HEK293 (cell line): ENCODE measurements at regions not wholly inside any gene's neighbourhood (a gene's known extent, or its start where the extent isn't known, plus 50 kb on each side); places are given as distances from the start of the nearest gene placed in this dataset.

Experiments used
- CTCF ChIA-PET: fragments of 350-600 bp; formaldehyde crosslinking; extraction: SDS; loops from one replicate; lab custom pipeline; 2021; ENCODE audit warnings: antibody characterized with exemption; lab: Yijun Ruan, JAX
- POLR2A ChIA-PET: fragments of 300-600 bp; formaldehyde crosslinking; extraction: SDS; loops from one replicate; lab custom pipeline; 2020; ENCODE audit warnings: antibody characterized with exemption, inconsistent platforms; lab: Yijun Ruan, JAX
- H3K27ac ChIP-seq: fragments of 200-500 bp; sonication (Bioruptor generic); 2 replicates; pipeline ENCODE4 v1.5.1; 2014; ENCODE audit warnings: low read depth, low read length, control low read depth, inconsistent platforms; ENCODE audit errors: extremely low read depth
- H3K36me3 ChIP-seq, 2 experiments: fragments of 200-500 bp in 1 of 2; sonication (Bioruptor generic) in 1 of 2; 1 replicate in 1 of 2; 2 replicates in 1 of 2; pipeline ENCODE4 v1.5.1; 2014 to 2017; ENCODE audit warnings: inconsistent platforms in 2 of 2, low read length in 2 of 2; ENCODE audit not compliant: control insufficient read depth in 2 of 2, insufficient read depth in 1 of 2
- H3K4me1 ChIP-seq: fragments of 200-500 bp; sonication (Bioruptor generic); 2 replicates; pipeline ENCODE4 v1.5.1; 2014; ENCODE audit warnings: mild to moderate bottlenecking, low read length, inconsistent platforms; ENCODE audit not compliant: control insufficient read depth, insufficient read depth
- H3K4me3 ChIP-seq: 2 replicates; pipeline ENCODE4 v1.5.1; 2011; ENCODE audit warnings: low read depth, mild to moderate bottlenecking, control low read depth, low read length, moderate library complexity
- H3K9me3 ChIP-seq: fragments of 200-500 bp; sonication (Bioruptor generic); 2 replicates; pipeline ENCODE4 v1.5.1; 2014; ENCODE audit warnings: low read depth, low read length, inconsistent platforms; ENCODE audit not compliant: control insufficient read depth, insufficient read depth
- MEIS1 ChIP-seq: sonication (generic); formaldehyde crosslinking; IDR thresholded peaks from 2 replicates; pipeline ENCODE4 v1.8.1; 2022; ENCODE audit warnings: missing genetic modification reagents, mild to moderate bottlenecking, borderline replicate concordance
- SALL2 ChIP-seq: fragments of 450-650 bp; formaldehyde crosslinking; IDR thresholded peaks from 2 replicates; pipeline ENCODE4 v1.5.0; 2017; ENCODE audit warnings: missing biosample characterization, mild to moderate bottlenecking, missing genetic modification characterization, borderline replicate concordance
- YY2 ChIP-seq: fragments of 450-650 bp; formaldehyde crosslinking; IDR thresholded peaks from 2 replicates; pipeline ENCODE4 v1.5.1; 2016; ENCODE audit warnings: missing biosample characterization, missing genetic modification characterization
- ZBTB48 ChIP-seq: fragments of 450-650 bp; formaldehyde crosslinking; IDR thresholded peaks from 2 replicates; pipeline ENCODE4 v1.5.1; 2016; ENCODE audit warnings: missing biosample characterization, missing genetic modification characterization
- ZBTB6 ChIP-seq: fragments of 450-650 bp; formaldehyde crosslinking; IDR thresholded peaks from 2 replicates; pipeline ENCODE4 v1.5.1; 2017; ENCODE audit warnings: missing biosample characterization, missing genetic modification characterization
- ZBTB8A ChIP-seq: fragments of 450-650 bp; formaldehyde crosslinking; IDR thresholded peaks from 2 replicates; pipeline ENCODE4 v1.5.1; 2016; ENCODE audit warnings: missing biosample characterization, missing genetic modification characterization
- ZNF112 ChIP-seq: fragments of 450-650 bp; formaldehyde crosslinking; IDR thresholded peaks from 2 replicates; pipeline ENCODE4 v1.5.0; 2017; ENCODE audit warnings: missing biosample characterization, missing genetic modification characterization
- ZNF121 ChIP-seq: fragments of 450-650 bp; formaldehyde crosslinking; IDR thresholded peaks from 2 replicates; pipeline ENCODE4 v1.5.1; 2016; ENCODE audit warnings: missing biosample characterization, missing genetic modification characterization
- ZNF132 ChIP-seq: fragments of 450-650 bp; formaldehyde crosslinking; IDR thresholded peaks from 2 replicates; pipeline ENCODE4 v1.5.1; 2017; ENCODE audit warnings: missing biosample characterization, missing genetic modification characterization, borderline replicate concordance
- ZNF133 ChIP-seq: fragments of 450-650 bp; formaldehyde crosslinking; IDR thresholded peaks from 2 replicates; pipeline ENCODE4 v1.5.1; 2016; ENCODE audit warnings: missing biosample characterization, missing genetic modification characterization
- ZNF140 ChIP-seq: fragments of 450-650 bp; formaldehyde crosslinking; IDR thresholded peaks from 2 replicates; pipeline ENCODE4 v1.5.1; 2016; ENCODE audit warnings: missing biosample characterization, missing genetic modification characterization
- ZNF2 ChIP-seq: fragments of 450-650 bp; formaldehyde crosslinking; IDR thresholded peaks from 2 replicates; pipeline ENCODE4 v1.5.1; 2016; ENCODE audit warnings: missing biosample characterization, missing genetic modification characterization
- ZNF280C ChIP-seq: fragments of 450-650 bp; formaldehyde crosslinking; IDR thresholded peaks from 2 replicates; pipeline ENCODE4 v1.5.1; 2016; ENCODE audit warnings: missing biosample characterization, missing genetic modification characterization
- ZNF366 ChIP-seq: fragments of 450-650 bp; formaldehyde crosslinking; conservative IDR thresholded peaks from 2 replicates; pipeline ENCODE4 v1.5.1; 2016; ENCODE audit warnings: missing biosample characterization, missing genetic modification characterization
- ZNF423 ChIP-seq: fragments of 450-650 bp; formaldehyde crosslinking; IDR thresholded peaks from 2 replicates; pipeline ENCODE4 v1.5.1; 2016; ENCODE audit warnings: missing biosample characterization, missing genetic modification characterization
- ZNF473 ChIP-seq: fragments of 450-650 bp; formaldehyde crosslinking; IDR thresholded peaks from 2 replicates; pipeline ENCODE4 v1.5.1; 2017; ENCODE audit warnings: missing biosample characterization, missing genetic modification characterization
- ZNF48 ChIP-seq: fragments of 450-650 bp; formaldehyde crosslinking; IDR thresholded peaks from 2 replicates; pipeline ENCODE4 v1.5.1; 2016; ENCODE audit warnings: missing biosample characterization, missing genetic modification characterization
- ZNF518A ChIP-seq: fragments of 450-650 bp; formaldehyde crosslinking; conservative IDR thresholded peaks from 2 replicates; pipeline ENCODE4 v1.5.1; 2016; ENCODE audit warnings: low read depth, missing biosample characterization, missing genetic modification characterization
- ZNF585B ChIP-seq: fragments of 450-650 bp; formaldehyde crosslinking; IDR thresholded peaks from 2 replicates; pipeline ENCODE4 v1.5.1; 2016; ENCODE audit warnings: missing biosample characterization, missing genetic modification characterization
- ZNF639 ChIP-seq: fragments of 450-650 bp; formaldehyde crosslinking; IDR thresholded peaks from 2 replicates; pipeline ENCODE4 v1.5.1; 2016; ENCODE audit warnings: missing biosample characterization, missing genetic modification characterization
- ZNF837 ChIP-seq: fragments of 450-650 bp; formaldehyde crosslinking; IDR thresholded peaks from 2 replicates; pipeline ENCODE4 v1.5.1; 2016; ENCODE audit warnings: missing biosample characterization, missing genetic modification characterization
- ZSCAN18 ChIP-seq: fragments of 450-650 bp; formaldehyde crosslinking; IDR thresholded peaks from 2 replicates; pipeline ENCODE4 v1.5.1; 2016; ENCODE audit warnings: missing biosample characterization, missing genetic modification characterization

- TF ChIP-seq ZNF518A (tag by site-specific recombination): no peak
- TF ChIP-seq MEIS1 (CRISPR knock-in tag): no peak
- no peak for TF ChIP-seq ZNF132 (tag by site-specific recombination)
- TF ChIP-seq ZNF473 (tag by site-specific recombination): no peak
- no peak for TF ChIP-seq ZNF423 (tag by site-specific recombination)
- TF ChIP-seq ZNF112 (tag by site-specific recombination): no peak
- no peak for TF ChIP-seq ZBTB8A (tag by site-specific recombination)
These were observed 113.1 kb upstream of the NANOGP8 start (continued) for GRCh38 chr15:35198197-35198596.

- CTCF ChIA-PET: interaction anchor here (1.6 kb wide), 1 partner anchor 9 kb away, joined by 5 read pairs; no protein-coding TSS in a partner anchor
- Histone ChIP-seq H3K9me3 (no peaks in the 10 kb centered on the region), H3K36me3 (no peaks in the 10 kb centered on the region), H3K4me3 (no peak overlapping the region), H3K4me1 (no peaks in the 10 kb centered on the region), H3K27ac (no peak overlapping the region)
- POLR2A ChIA-PET: no interaction called here
- TF ChIP-seq ZNF280C (tag by site-specific recombination) (no peak), SALL2 (no peak), ZNF837 (no peak), ZNF121 (tag by site-specific recombination) (no peak), ZNF366 (tag by site-specific recombination) (no peak), ZNF48 (tag by site-specific recombination) (no peak), ZBTB48 (no peak), ZSCAN18 (tag by site-specific recombination) (no peak), YY2 (tag by site-specific recombination) (no peak), ZBTB6 (tag by site-specific recombination) (no peak), ZNF2 (tag by site-specific recombination) (no peak), ZNF140 (no peak), ZNF133 (tag by site-specific recombination) (no peak), ZNF585B (tag by site-specific recombination) (no peak), ZNF639 (tag by site-specific recombination) (no peak)
These were observed 112.7 kb upstream of the NANOGP8 start for GRCh38 chr15:35197754-35198153.
